CD4-positive, CD25-positive, alpha-beta regulatory T cell (primary cell): ENCODE measurements at regions not wholly inside any gene's neighbourhood (a gene's known extent, or its start where the extent isn't known, plus 50 kb on each side); places are given as distances from the start of the nearest gene placed in this dataset.
A peak's percentile ranks its signal among the peaks of the same experiment; 100 is the strongest.

ENCODE experiments used
- ATAC-seq, 2 donors: fragments of 150-1000 bp; cut with Tn5 transposase; one replicate each; pipeline ENCODE4 v1.10.0; 2021; ENCODE audit warnings: low read depth in 2 of 2, moderate number of reproducible peaks in 2 of 2, moderate library complexity in 1 of 2
- DNase-seq, 3 donors: peaks; one replicate each; pipeline versions ENCODE4 v3.0.0 to v3.0.0-alpha.2; 2012 to 2022; ENCODE audit warnings: mixed read lengths in 1 of 3
- H3K27ac ChIP-seq: one replicate; pipeline ENCODE4 v1.7.0; 2013; ENCODE audit warnings: mild to moderate bottlenecking, low read length; ENCODE audit not compliant: insufficient read depth, poor library complexity, severe bottlenecking
- H3K27me3 ChIP-seq: one replicate; pipeline ENCODE4 v1.7.0; 2013; ENCODE audit warnings: low read length; ENCODE audit not compliant: control insufficient read depth, insufficient read depth
- H3K36me3 ChIP-seq: one replicate; pipeline ENCODE4 v1.7.0; 2013; ENCODE audit warnings: mild to moderate bottlenecking, low read length, moderate library complexity; ENCODE audit not compliant: control insufficient read depth, insufficient read depth
- H3K4me1 ChIP-seq: 2 replicates; pipeline ENCODE4 v1.7.0; 2013; ENCODE audit warnings: mild to moderate bottlenecking, low read length; ENCODE audit not compliant: insufficient read depth, control insufficient read depth, poor library complexity, severe bottlenecking
- H3K4me3 ChIP-seq: one replicate; pipeline ENCODE4 v1.7.0; 2013; ENCODE audit warnings: low read depth, mild to moderate bottlenecking, low read length, moderate library complexity
- H3K9me3 ChIP-seq, 2 experiments: 1 replicate in 1 of 2; 2 replicates in 1 of 2; pipeline ENCODE4 v1.7.0; 2013; ENCODE audit warnings: low read length in 2 of 2, mild to moderate bottlenecking in 1 of 2, moderate library complexity in 1 of 2; ENCODE audit not compliant: control insufficient read depth in 2 of 2
- H3K27ac Mint-ChIP-seq, 3 donors: one replicate each; pipeline ENCODE4 v1.8.0; 2020 to 2022; ENCODE audit warnings: mild to moderate bottlenecking in 3 of 3, mixed read lengths in 3 of 3, moderate library complexity in 2 of 3
- H3K27me3 Mint-ChIP-seq: one replicate; pipeline ENCODE4 v1.8.0; 2022; ENCODE audit warnings: mild to moderate bottlenecking, mixed read lengths
- H3K36me3 Mint-ChIP-seq: one replicate; pipeline ENCODE4 v1.8.0; 2020; ENCODE audit warnings: mixed read lengths
- H3K4me1 Mint-ChIP-seq, 4 donors: one replicate each; pipeline ENCODE4 v1.8.0; 2020 to 2022; ENCODE audit warnings: mixed read lengths in 4 of 4, mild to moderate bottlenecking in 1 of 4
- H3K4me3 Mint-ChIP-seq, 4 donors: one replicate each; pipeline ENCODE4 v1.8.0; 2020 to 2022; ENCODE audit warnings: mild to moderate bottlenecking in 4 of 4, mixed read lengths in 4 of 4, moderate library complexity in 3 of 4
- H3K9me3 Mint-ChIP-seq, 7 donors: one replicate each; pipeline ENCODE4 v1.8.0; 2020 to 2022; ENCODE audit warnings: mixed read lengths in 7 of 7, mild to moderate bottlenecking in 3 of 7, moderate library complexity in 2 of 7

DNA sequence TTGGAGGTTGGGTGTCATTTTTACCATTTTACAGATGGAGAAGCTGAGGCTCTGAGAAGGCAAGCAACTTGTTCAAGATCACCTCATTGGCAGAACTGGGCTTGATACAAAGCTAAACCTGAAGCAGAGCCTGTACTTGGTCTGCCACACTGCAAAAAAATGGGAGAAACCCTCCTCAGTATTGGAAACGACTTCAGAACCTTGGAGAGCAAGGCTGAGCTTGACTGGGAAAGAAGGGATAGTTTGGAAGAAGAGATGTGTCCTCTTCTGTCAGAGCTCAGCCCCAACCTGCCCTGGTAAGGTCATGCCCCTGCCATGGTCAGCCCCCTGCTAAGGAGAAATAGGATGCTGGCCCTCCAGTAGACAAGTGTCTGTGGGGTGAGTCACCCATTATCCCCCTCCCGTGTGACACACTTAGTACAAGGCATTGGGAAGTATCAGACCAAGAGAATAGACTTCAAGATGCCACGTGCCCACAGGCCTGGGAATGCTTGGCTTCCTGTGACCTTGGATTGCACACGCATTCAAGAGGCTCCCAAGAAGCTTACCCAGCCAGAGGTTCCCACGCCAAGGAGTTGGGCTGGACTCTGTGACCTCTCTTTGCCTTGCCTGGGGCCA, 56.2 kb upstream of the SMNDC1 start:
- Histone ChIP-seq H3K9me3 (no peaks in the 10 kb centered on the region), H3K4me1 (peaks cover 32% of the 10 kb centered on the region), H3K27ac (no peak overlapping the region), H3K4me3 (no peak overlapping the region), H3K27me3 (no peaks in the 10 kb centered on the region), H3K36me3 (no peaks in the 10 kb centered on the region)
- H3K27ac Mint-ChIP-seq, result no peak overlapping the region
- peaks cover 0 to 3% (median 0%) of the 10 kb centered on the region in 7 donors for H3K9me3 Mint-ChIP-seq
- no peak for DNase-seq
- no peaks in the 10 kb centered on the region for H3K36me3 Mint-ChIP-seq
- ATAC-seq, result no peak
- H3K4me3 Mint-ChIP-seq, result no peak overlapping the region
- H3K4me1 Mint-ChIP-seq, result peaks cover 12 to 46% (median 35%) of the 10 kb centered on the region in 4 donors
- no peaks in the 10 kb centered on the region for H3K27me3 Mint-ChIP-seq

DNA sequence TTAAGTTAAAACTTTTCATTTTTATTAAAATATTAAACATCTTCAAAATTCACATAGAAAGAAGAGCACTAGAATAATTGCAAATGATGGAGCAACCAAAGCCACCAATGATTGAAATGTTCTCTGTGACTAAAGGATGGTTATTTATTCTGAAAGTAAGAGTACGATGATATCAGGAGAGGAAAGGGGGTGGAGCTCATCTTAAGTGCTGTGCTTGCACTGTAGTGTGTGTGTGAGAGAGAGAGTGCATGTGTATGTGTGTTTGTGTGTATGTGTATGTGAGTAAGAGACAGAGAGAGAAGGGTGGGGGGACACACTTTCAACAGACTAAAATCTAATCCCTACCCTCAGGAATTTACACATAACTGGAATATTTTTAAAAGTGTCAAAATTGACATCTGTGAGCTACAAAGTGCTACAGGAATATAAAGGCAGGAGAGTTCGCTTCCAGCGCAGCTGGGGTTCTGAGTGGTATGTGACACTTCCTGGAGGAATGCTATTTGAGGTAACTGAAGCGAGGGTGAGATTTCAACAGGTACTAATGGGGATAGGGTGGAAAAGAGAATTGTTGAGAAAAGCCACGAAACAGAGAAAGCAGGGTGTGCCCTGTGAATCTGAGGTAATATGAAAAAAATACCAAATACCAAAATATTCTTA, 57.2 kb upstream of the SMNDC1 start:
- Mint-ChIP-seq H3K4me1 (peaks cover 7 to 36% (median 26%) of the 10 kb centered on the region in 4 donors), H3K27ac (peak overlapping the region in 1 of 3 donors; percentile 82), H3K4me3 (peak overlapping the region in 1 of 4 donors; percentile 42), H3K36me3 (no peaks in the 10 kb centered on the region), H3K27me3 (no peaks in the 10 kb centered on the region), H3K9me3 (peaks cover 0 to 3% (median 0%) of the 10 kb centered on the region in 7 donors)
- no peak for ATAC-seq
- Histone ChIP-seq H3K36me3 (no peaks in the 10 kb centered on the region), H3K4me3 (no peak overlapping the region), H3K4me1 (peaks cover 23% of the 10 kb centered on the region), H3K9me3 (no peaks in the 10 kb centered on the region), H3K27me3 (no peaks in the 10 kb centered on the region), H3K27ac (no peak overlapping the region)
- peak in 1 of 3 donors; percentile 74 for DNase-seq

DNA sequence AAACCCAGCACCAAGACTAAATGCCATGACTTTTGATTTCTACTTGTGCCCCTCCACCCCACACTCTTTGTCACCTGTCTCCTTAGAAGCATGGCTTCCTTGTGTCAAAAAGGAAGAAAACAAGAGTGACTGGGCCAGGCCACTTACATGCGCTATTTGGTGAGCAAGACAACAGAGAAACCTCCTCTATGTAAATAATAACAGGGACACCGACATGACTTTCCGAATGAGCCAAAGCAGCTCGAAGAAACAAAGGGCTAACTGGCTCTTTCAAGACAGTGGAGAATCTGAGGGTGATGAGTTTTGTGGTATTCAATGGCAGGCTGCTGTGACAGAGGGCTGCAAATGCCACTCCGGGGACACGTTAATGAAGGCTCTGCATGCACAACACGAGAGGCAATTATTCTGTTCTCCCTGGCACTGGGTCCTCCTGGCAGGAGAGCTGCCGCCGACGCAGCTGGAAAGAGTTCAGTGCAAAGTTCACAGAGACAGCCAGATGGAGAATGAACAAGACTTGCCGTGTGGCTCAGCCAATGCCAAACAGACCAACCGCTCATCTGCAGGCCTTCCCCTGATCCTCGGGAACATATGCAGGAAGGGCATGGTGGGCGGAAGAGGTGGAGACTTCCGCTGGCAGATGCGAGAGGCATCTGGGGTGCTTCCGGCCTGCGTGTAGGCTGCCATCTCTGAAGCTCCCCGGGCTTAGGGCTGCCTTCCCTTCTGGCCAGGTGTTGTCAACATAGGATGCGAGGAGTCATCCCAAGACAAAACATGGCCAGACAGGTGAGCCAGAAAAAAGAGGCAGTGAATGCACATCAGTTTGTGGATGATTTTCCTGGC, 59.1 kb upstream of the SMNDC1 start:
- peak overlapping the region in 2 of 3 donors; percentile 29 to 31 for H3K27ac Mint-ChIP-seq
- H3K4me3 ChIP-seq, result peak overlapping the region; percentile 54
- H3K4me1 Mint-ChIP-seq, result peaks cover 7 to 20% (median 14%) of the 10 kb centered on the region in 4 donors
- peak in 1 of 2 donors; percentile 57 for ATAC-seq
- no peaks in the 10 kb centered on the region for H3K36me3 ChIP-seq
- DNase-seq, result peak in 2 of 3 donors; percentile 12 to 64
- H3K4me3 Mint-ChIP-seq, result peak overlapping the region; percentile 62 to 69 (median 65)
- no peaks in the 10 kb centered on the region for H3K27me3 ChIP-seq
- no peaks in the 10 kb centered on the region for H3K36me3 Mint-ChIP-seq
- H3K27me3 Mint-ChIP-seq, result no peaks in the 10 kb centered on the region
- H3K4me1 ChIP-seq, result peaks cover 8% of the 10 kb centered on the region
- no peaks in the 10 kb centered on the region for H3K9me3 ChIP-seq
- peak overlapping the region; percentile 10 for H3K27ac ChIP-seq
- peaks cover 0 to 3% (median 0%) of the 10 kb centered on the region in 7 donors for H3K9me3 Mint-ChIP-seq

DNA sequence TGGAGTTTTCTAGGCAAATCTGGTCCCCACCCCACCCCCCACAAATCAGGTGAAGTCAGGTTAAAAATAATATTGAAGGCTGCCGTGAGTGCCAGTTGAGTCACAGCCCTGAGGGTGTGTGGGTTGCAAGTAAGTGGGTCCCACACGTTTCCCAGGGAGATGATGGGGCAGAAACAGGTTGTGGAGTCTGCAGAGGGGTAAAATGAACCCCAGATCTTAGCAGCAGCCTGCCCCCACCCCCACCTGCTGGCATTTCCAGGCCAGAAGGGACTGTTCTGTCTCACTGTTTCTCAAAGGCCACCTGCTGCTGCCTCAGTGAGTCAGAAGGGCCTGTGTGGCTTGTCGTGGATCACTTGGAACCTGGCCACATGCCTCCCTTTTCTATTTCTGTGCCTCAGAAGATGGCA, 59.8 kb upstream of the SMNDC1 start:
- Histone ChIP-seq H3K27me3 (no peaks in the 10 kb centered on the region), H3K4me1 (peaks cover 8% of the 10 kb centered on the region), H3K27ac (no peak overlapping the region), H3K9me3 (no peaks in the 10 kb centered on the region), H3K36me3 (no peaks in the 10 kb centered on the region), H3K4me3 (no peak overlapping the region)
- DNase-seq (no peak), ATAC-seq (no peak)
- peaks cover 7 to 20% (median 14%) of the 10 kb centered on the region in 4 donors for H3K4me1 Mint-ChIP-seq
- no peak overlapping the region for H3K4me3 Mint-ChIP-seq
- peaks cover 0 to 3% (median 0%) of the 10 kb centered on the region in 7 donors for H3K9me3 Mint-ChIP-seq
- H3K27me3 Mint-ChIP-seq, result no peaks in the 10 kb centered on the region
- peak overlapping the region in 1 of 3 donors; percentile 17 for H3K27ac Mint-ChIP-seq
- H3K36me3 Mint-ChIP-seq, result no peaks in the 10 kb centered on the region

DNA sequence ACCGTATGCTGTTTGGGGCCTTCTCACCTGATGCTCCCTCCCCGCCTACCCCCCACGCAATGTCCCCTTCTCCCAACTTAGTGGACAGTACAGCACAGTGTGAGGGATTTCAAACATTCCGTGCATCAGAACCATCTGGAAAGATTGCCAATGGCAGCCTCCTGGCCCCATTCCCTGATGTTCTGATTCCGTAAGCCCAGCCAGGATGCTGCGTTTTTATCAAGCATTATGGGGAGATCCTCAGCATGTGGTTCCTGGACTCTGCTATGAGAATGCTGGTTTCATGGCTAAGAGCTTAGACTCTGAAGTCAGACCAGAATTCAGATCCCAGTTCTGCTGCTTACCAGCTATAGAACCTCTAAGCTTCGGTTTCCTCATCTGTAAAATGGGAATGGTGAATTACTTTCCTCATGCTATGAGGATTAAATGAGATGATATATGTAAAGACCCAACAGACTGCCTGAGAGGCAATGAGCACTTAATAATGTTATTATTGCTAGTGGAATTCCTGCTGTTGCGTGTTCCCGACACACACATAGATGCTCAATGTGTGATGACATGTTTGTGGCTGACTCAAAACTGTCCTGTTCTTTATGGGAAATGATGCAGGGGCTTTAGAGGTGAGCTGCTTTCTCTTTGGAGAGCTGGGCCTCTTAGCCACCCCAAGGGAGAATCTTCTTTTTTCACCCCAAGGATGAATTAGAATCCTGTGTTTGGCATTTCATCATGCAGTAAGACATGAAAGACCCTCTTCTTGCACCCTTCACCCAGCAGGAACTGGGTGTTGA, 60.8 kb upstream of the SMNDC1 start:
- H3K4me3 Mint-ChIP-seq, result no peak overlapping the region
- no peaks in the 10 kb centered on the region for H3K9me3 ChIP-seq
- H3K27ac ChIP-seq, result no peak overlapping the region
- no peak for DNase-seq
- no peaks in the 10 kb centered on the region for H3K27me3 ChIP-seq
- no peak for ATAC-seq
- H3K36me3 ChIP-seq, result no peaks in the 10 kb centered on the region
- peaks cover 8% of the 10 kb centered on the region for H3K4me1 ChIP-seq
- no peaks in the 10 kb centered on the region for H3K36me3 Mint-ChIP-seq
- peaks cover 7 to 20% (median 14%) of the 10 kb centered on the region in 4 donors for H3K4me1 Mint-ChIP-seq
- H3K27me3 Mint-ChIP-seq, result no peaks in the 10 kb centered on the region
- H3K9me3 Mint-ChIP-seq, result peaks cover 0 to 3% (median 0%) of the 10 kb centered on the region in 7 donors
- H3K4me3 ChIP-seq, result no peak overlapping the region
- H3K27ac Mint-ChIP-seq, result peak overlapping the region in 1 of 3 donors; percentile 78

DNA sequence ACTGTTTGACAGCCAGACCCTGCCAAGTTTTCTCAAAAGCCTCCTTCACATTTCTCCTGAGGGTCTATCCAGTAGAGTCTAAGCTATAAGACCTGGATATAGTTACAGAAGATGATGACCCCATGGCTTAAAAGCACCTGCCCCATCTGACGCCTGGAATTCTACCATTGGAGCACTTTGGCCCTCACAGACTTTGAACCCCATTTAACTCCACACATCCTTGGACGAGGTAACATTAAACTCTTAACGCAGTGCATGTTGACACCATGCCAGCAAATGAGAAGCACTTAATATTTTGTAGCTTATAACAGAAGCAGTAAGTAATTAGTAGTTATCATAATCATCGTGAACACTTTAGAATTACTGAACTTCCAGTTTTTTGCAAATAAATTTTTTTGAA, 61.9 kb upstream of the SMNDC1 start:
- Mint-ChIP-seq H3K27me3 (no peaks in the 10 kb centered on the region), H3K36me3 (no peaks in the 10 kb centered on the region), H3K9me3 (peaks cover 0 to 3% (median 0%) of the 10 kb centered on the region in 7 donors), H3K4me3 (no peak overlapping the region), H3K4me1 (peaks cover 7 to 20% (median 14%) of the 10 kb centered on the region in 4 donors), H3K27ac (no peak overlapping the region)
- no peak for ATAC-seq
- Histone ChIP-seq H3K9me3 (no peaks in the 10 kb centered on the region), H3K27me3 (no peaks in the 10 kb centered on the region), H3K36me3 (no peaks in the 10 kb centered on the region), H3K4me1 (peaks cover 8% of the 10 kb centered on the region), H3K27ac (no peak overlapping the region), H3K4me3 (no peak overlapping the region)
- no peak for DNase-seq

DNA sequence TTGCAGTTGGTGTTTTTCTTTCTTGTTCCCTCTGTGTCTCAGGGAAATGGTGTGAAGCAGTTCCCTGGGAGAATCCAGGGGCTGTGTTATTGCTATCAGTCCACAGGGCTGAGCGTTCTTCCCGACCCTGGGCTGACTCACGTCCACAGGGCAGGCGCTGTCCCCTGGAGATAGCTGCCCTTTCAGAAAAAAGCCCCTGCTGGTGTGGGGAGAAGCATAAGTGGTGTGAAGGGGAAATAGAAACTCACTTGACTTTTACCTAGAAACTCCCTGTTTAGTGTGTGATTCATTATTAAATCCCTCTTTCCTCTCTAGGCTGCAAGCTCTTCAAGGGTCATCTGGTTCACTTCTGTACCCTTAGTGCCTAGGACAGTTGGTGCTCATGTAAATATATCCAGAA, 63.3 kb upstream of the SMNDC1 start:
- ATAC-seq, result no peak

More for the DNA sequence above, 63.3 kb upstream of the SMNDC1 start:
- peaks cover 0 to 2% (median 0%) of the 10 kb centered on the region in 7 donors for H3K9me3 Mint-ChIP-seq
- H3K4me3 Mint-ChIP-seq, result no peak overlapping the region
- H3K27me3 Mint-ChIP-seq, result no peaks in the 10 kb centered on the region
- peaks cover 7 to 14% (median 10%) of the 10 kb centered on the region in 4 donors for H3K4me1 Mint-ChIP-seq
- DNase-seq, result no peak
- H3K27ac Mint-ChIP-seq, result no peak overlapping the region
- Histone ChIP-seq H3K4me3 (no peak overlapping the region), H3K27me3 (no peaks in the 10 kb centered on the region), H3K9me3 (no peaks in the 10 kb centered on the region), H3K4me1 (peaks cover 8% of the 10 kb centered on the region), H3K27ac (no peak overlapping the region), H3K36me3 (no peaks in the 10 kb centered on the region)
- H3K36me3 Mint-ChIP-seq, result no peaks in the 10 kb centered on the region
